ENCODE measurements at regions not wholly inside any gene's neighbourhood (a gene's known extent, or its start where the extent isn't known, plus 50 kb on each side); places are given as distances from the start of the nearest gene placed in this dataset.

GRCh38 chr6:71197267-71197666 is 91.3 kb upstream of the OGFRL1 start:
- H3K27me3 Mint-ChIP-seq, result no peaks in the 10 kb centered on the region
- Histone ChIP-seq H3K36me3 (ENCODE audit: insufficient read depth, low read length) (no peaks in the 10 kb centered on the region), H3K4me1 (ENCODE audit: insufficient read depth, low read length) (no peaks in the 10 kb centered on the region), H3K9me3 (ENCODE audit: control insufficient read depth in 1 of 2, low read length in 2 of 2) (no peaks in the 10 kb centered on the region), H3K4me3 (ENCODE audit: low read length in 2 of 2) (no peak overlapping the region), H3K27ac (ENCODE audit: low read depth, low read length) (no peak overlapping the region), H3K27me3 (ENCODE audit: insufficient read depth, low read length) (no peaks in the 10 kb centered on the region)
- DNase-seq, result no peak
- no peaks in the 10 kb centered on the region for H3K4me1 Mint-ChIP-seq
- intact Hi-C loops (cut with micrococcal nuclease), result no loop called here
- CTCF ChIA-PET (ENCODE audit: partially characterized antibody), result interaction anchor here (1.6 kb wide), 1 partner anchor 32 kb away, joined by 4 read pairs; no protein-coding TSS in a partner anchor
- peaks cover 0 to 2% (median 0%) of the 10 kb centered on the region in 8 donors for H3K9me3 Mint-ChIP-seq
- POLR2A ChIA-PET (ENCODE audit: partially characterized antibody), result no interaction called here
- H3K27ac Mint-ChIP-seq, result no peak overlapping the region
- no peak overlapping the region for H3K4me3 Mint-ChIP-seq
- H3K36me3 Mint-ChIP-seq, result no peaks in the 10 kb centered on the region

GRCh38 chr6:71197780-71198179 is 90.8 kb upstream of the OGFRL1 start:
- intact Hi-C loops (cut with micrococcal nuclease), result no loop called here
- peaks cover 0 to 2% (median 0%) of the 10 kb centered on the region in 8 donors for H3K9me3 Mint-ChIP-seq
- Histone ChIP-seq H3K4me1 (ENCODE audit: insufficient read depth, low read length) (no peaks in the 10 kb centered on the region), H3K27ac (ENCODE audit: low read depth, low read length) (no peak overlapping the region), H3K4me3 (ENCODE audit: low read length in 2 of 2) (no peak overlapping the region), H3K9me3 (ENCODE audit: control insufficient read depth in 1 of 2, low read length in 2 of 2) (no peaks in the 10 kb centered on the region), H3K36me3 (ENCODE audit: insufficient read depth, low read length) (no peaks in the 10 kb centered on the region), H3K27me3 (ENCODE audit: insufficient read depth, low read length) (no peaks in the 10 kb centered on the region)
- no peak for DNase-seq
- no peaks in the 10 kb centered on the region for H3K27me3 Mint-ChIP-seq
- H3K27ac Mint-ChIP-seq, result no peak overlapping the region
- no peaks in the 10 kb centered on the region for H3K4me1 Mint-ChIP-seq
- H3K36me3 Mint-ChIP-seq, result no peaks in the 10 kb centered on the region
- ChIA-PET POLR2A (ENCODE audit: partially characterized antibody) (no interaction called here), CTCF (ENCODE audit: partially characterized antibody) (interaction anchor here (1.0 kb wide), 1 partner anchor 147 kb away, joined by 3 read pairs; no protein-coding TSS in a partner anchor)
- H3K4me3 Mint-ChIP-seq, result no peak overlapping the region

GRCh38 chr6:71198908-71199307 is 89.7 kb upstream of the OGFRL1 start:
- no peaks in the 10 kb centered on the region for H3K4me1 ChIP-seq (ENCODE audit: insufficient read depth, low read length)
- H3K27me3 ChIP-seq (ENCODE audit: insufficient read depth, low read length), result no peaks in the 10 kb centered on the region
- H3K4me3 ChIP-seq (ENCODE audit: low read length in 2 of 2), result no peak overlapping the region
- H3K27ac ChIP-seq (ENCODE audit: low read depth, low read length), result no peak overlapping the region
- Mint-ChIP-seq H3K27ac (peak overlapping the region in 1 of 7 donors; percentile 78), H3K9me3 (peaks cover 0 to 2% (median 0%) of the 10 kb centered on the region in 8 donors), H3K4me3 (no peak overlapping the region), H3K36me3 (no peaks in the 10 kb centered on the region), H3K27me3 (peaks cover 0 to 3% of the 10 kb centered on the region in 2 donors), H3K4me1 (no peaks in the 10 kb centered on the region)
- H3K36me3 ChIP-seq (ENCODE audit: insufficient read depth, low read length), result no peaks in the 10 kb centered on the region
- ChIA-PET POLR2A (ENCODE audit: partially characterized antibody) (no interaction called here), CTCF (ENCODE audit: partially characterized antibody) (interaction anchor here (1.0 kb wide), 1 partner anchor 146 kb away, joined by 3 read pairs; no protein-coding TSS in a partner anchor)
- DNase-seq, result no peak
- H3K9me3 ChIP-seq (ENCODE audit: control insufficient read depth in 1 of 2, low read length in 2 of 2), result no peaks in the 10 kb centered on the region
- intact Hi-C loops (cut with micrococcal nuclease), result no loop called here

GRCh38 chr6:71199736-71200135 is 88.9 kb upstream of the OGFRL1 start:
- H3K9me3 ChIP-seq (ENCODE audit: control insufficient read depth in 1 of 2, low read length in 2 of 2), result no peaks in the 10 kb centered on the region
- ChIA-PET POLR2A (ENCODE audit: partially characterized antibody) (no interaction called here), CTCF (ENCODE audit: partially characterized antibody) (interaction anchor here (1.3 kb wide), 1 partner anchor 9 kb away, joined by 4 read pairs; no protein-coding TSS in a partner anchor)
- Mint-ChIP-seq H3K9me3 (peaks cover 0 to 2% (median 0%) of the 10 kb centered on the region in 8 donors), H3K27ac (no peak overlapping the region), H3K27me3 (peaks cover 0 to 3% of the 10 kb centered on the region in 2 donors), H3K4me1 (no peaks in the 10 kb centered on the region), H3K36me3 (no peaks in the 10 kb centered on the region), H3K4me3 (no peak overlapping the region)
- no peaks in the 10 kb centered on the region for H3K27me3 ChIP-seq (ENCODE audit: insufficient read depth, low read length)
- intact Hi-C loops (cut with micrococcal nuclease), result no loop called here
- no peaks in the 10 kb centered on the region for H3K36me3 ChIP-seq (ENCODE audit: insufficient read depth, low read length)
- H3K4me1 ChIP-seq (ENCODE audit: insufficient read depth, low read length), result no peaks in the 10 kb centered on the region
- no peak overlapping the region for H3K27ac ChIP-seq (ENCODE audit: low read depth, low read length)
- DNase-seq, result no peak
- H3K4me3 ChIP-seq (ENCODE audit: low read length in 2 of 2), result no peak overlapping the region

- CTCF ChIA-PET (ENCODE audit: partially characterized antibody), result no interaction called here
- Mint-ChIP-seq H3K27me3 (peaks cover 0 to 5% of the 10 kb centered on the region in 2 donors), H3K4me1 (no peaks in the 10 kb centered on the region), H3K4me3 (no peak overlapping the region), H3K9me3 (peaks cover 0 to 2% (median 0%) of the 10 kb centered on the region in 8 donors), H3K27ac (no peak overlapping the region), H3K36me3 (no peaks in the 10 kb centered on the region)
- POLR2A ChIA-PET (ENCODE audit: partially characterized antibody), result no interaction called here
- H3K27me3 ChIP-seq (ENCODE audit: insufficient read depth, low read length), result no peaks in the 10 kb centered on the region
- no peak for DNase-seq
- no peaks in the 10 kb centered on the region for H3K4me1 ChIP-seq (ENCODE audit: insufficient read depth, low read length)
- intact Hi-C loops (cut with micrococcal nuclease), result no loop called here
- no peaks in the 10 kb centered on the region for H3K36me3 ChIP-seq (ENCODE audit: insufficient read depth, low read length)
- H3K9me3 ChIP-seq (ENCODE audit: control insufficient read depth in 1 of 2, low read length in 2 of 2), result no peaks in the 10 kb centered on the region
- H3K27ac ChIP-seq (ENCODE audit: low read depth, low read length), result no peak overlapping the region
- no peak overlapping the region for H3K4me3 ChIP-seq (ENCODE audit: low read length in 2 of 2)
Observed at GRCh38 chr6:71203206-71203605, 85.4 kb upstream of the OGFRL1 start.

GRCh38 chr6:71204741-71205140 is 83.9 kb upstream of the OGFRL1 start:
- Histone ChIP-seq H3K36me3 (ENCODE audit: insufficient read depth, low read length) (no peaks in the 10 kb centered on the region), H3K27me3 (ENCODE audit: insufficient read depth, low read length) (no peaks in the 10 kb centered on the region), H3K4me3 (ENCODE audit: low read length in 2 of 2) (no peak overlapping the region), H3K27ac (ENCODE audit: low read depth, low read length) (no peak overlapping the region), H3K9me3 (ENCODE audit: control insufficient read depth in 1 of 2, low read length in 2 of 2) (no peaks in the 10 kb centered on the region), H3K4me1 (ENCODE audit: insufficient read depth, low read length) (no peaks in the 10 kb centered on the region)
- peaks cover 0 to 5% of the 10 kb centered on the region in 2 donors for H3K27me3 Mint-ChIP-seq
- peaks cover 0 to 2% (median 0%) of the 10 kb centered on the region in 8 donors for H3K9me3 Mint-ChIP-seq
- CTCF ChIA-PET (ENCODE audit: partially characterized antibody), result no interaction called here
- no peaks in the 10 kb centered on the region for H3K36me3 Mint-ChIP-seq
- intact Hi-C loops (cut with micrococcal nuclease), result no loop called here
- no peak overlapping the region for H3K27ac Mint-ChIP-seq
- H3K4me3 Mint-ChIP-seq, result no peak overlapping the region
- no peak for DNase-seq
- POLR2A ChIA-PET (ENCODE audit: partially characterized antibody), result no interaction called here
- H3K4me1 Mint-ChIP-seq, result no peaks in the 10 kb centered on the region

- ChIA-PET CTCF (ENCODE audit: partially characterized antibody) (interaction anchor here (0.9 kb wide), 1 partner anchor 15 kb away, joined by 3 read pairs; no protein-coding TSS in a partner anchor), POLR2A (ENCODE audit: partially characterized antibody) (no interaction called here)
- Mint-ChIP-seq H3K4me1 (no peaks in the 10 kb centered on the region), H3K27ac (no peak overlapping the region), H3K9me3 (peaks cover 0 to 2% (median 0%) of the 10 kb centered on the region in 8 donors), H3K4me3 (no peak overlapping the region), H3K27me3 (peaks cover 0 to 5% of the 10 kb centered on the region in 2 donors), H3K36me3 (no peaks in the 10 kb centered on the region)
- Histone ChIP-seq H3K27ac (ENCODE audit: low read depth, low read length) (no peak overlapping the region), H3K4me1 (ENCODE audit: insufficient read depth, low read length) (no peaks in the 10 kb centered on the region), H3K27me3 (ENCODE audit: insufficient read depth, low read length) (no peaks in the 10 kb centered on the region), H3K9me3 (ENCODE audit: control insufficient read depth in 1 of 2, low read length in 2 of 2) (no peaks in the 10 kb centered on the region), H3K4me3 (ENCODE audit: low read length in 2 of 2) (no peak overlapping the region), H3K36me3 (ENCODE audit: insufficient read depth, low read length) (no peaks in the 10 kb centered on the region)
- DNase-seq, result no peak
- intact Hi-C loops (cut with micrococcal nuclease), result no loop called here
Observed at GRCh38 chr6:71205336-71205956, 83.2 kb upstream of the OGFRL1 start.
